ENCODE measurements at regions not wholly inside any gene's neighbourhood (a gene's known extent, or its start where the extent isn't known, plus 50 kb on each side); places are given as distances from the start of the nearest gene placed in this dataset.
"Not testable (repeated sequence)": the region's sequence is repeated elsewhere in the genome, so short reads cannot be mapped to it uniquely, and the experiment has no call there.

GRCh38 chr11:106565326-106565725 is 452.9 kb downstream of the GUCY1A2 start:
- ChIA-PET POLR2A (ENCODE audit: unreplicated experiment) (no interaction called here), CTCF (no interaction called here)
- no peak overlapping the region for H3K9ac ChIP-seq (ENCODE audit: low read length)
- H4K20me1 ChIP-seq (ENCODE audit: low read length), result no peaks in the 10 kb centered on the region
- H3F3A ChIP-seq (ENCODE audit: low read length, unreplicated experiment), result no peaks in the 10 kb centered on the region
- no peak overlapping the region for H3K4me3 ChIP-seq (ENCODE audit: low read length)
- H3K36me3 ChIP-seq (ENCODE audit: low read depth, low read length), result no peaks in the 10 kb centered on the region
- H3K9me2 ChIP-seq (replicated peaks; ENCODE audit: low read length), result no peaks in the 10 kb centered on the region
- H3K79me2 ChIP-seq (ENCODE audit: low read length), result no peaks in the 10 kb centered on the region
- no peak for TF ChIP-seq EZH2 (IDR thresholded peaks at IDR 0.05; ENCODE audit: low read length, unreplicated experiment)
- no peak for TF ChIP-seq EZH2phosphoT487 (IDR thresholded peaks at IDR 0.05; ENCODE audit: borderline replicate concordance, low read length)
- TF ChIP-seq, protein P1, sequence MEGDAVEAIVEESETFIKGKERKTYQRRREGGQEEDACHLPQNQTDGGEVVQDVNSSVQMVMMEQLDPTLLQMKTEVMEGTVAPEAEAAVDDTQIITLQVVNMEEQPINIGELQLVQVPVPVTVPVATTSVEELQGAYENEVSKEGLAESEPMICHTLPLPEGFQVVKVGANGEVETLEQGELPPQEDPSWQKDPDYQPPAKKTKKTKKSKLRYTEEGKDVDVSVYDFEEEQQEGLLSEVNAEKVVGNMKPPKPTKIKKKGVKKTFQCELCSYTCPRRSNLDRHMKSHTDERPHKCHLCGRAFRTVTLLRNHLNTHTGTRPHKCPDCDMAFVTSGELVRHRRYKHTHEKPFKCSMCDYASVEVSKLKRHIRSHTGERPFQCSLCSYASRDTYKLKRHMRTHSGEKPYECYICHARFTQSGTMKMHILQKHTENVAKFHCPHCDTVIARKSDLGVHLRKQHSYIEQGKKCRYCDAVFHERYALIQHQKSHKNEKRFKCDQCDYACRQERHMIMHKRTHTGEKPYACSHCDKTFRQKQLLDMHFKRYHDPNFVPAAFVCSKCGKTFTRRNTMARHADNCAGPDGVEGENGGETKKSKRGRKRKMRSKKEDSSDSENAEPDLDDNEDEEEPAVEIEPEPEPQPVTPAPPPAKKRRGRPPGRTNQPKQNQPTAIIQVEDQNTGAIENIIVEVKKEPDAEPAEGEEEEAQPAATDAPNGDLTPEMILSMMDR (conservative IDR thresholded peaks at IDR 0.05; ENCODE audit: low read depth, low read length), result no peak
- H3K4me2 ChIP-seq (ENCODE audit: low read length), result no peak overlapping the region
- H2AFZ ChIP-seq (ENCODE audit: low read length), result no peak overlapping the region
- no TSS peak for BruUV-seq (replicated peaks)
- H3K27me3 ChIP-seq (ENCODE audit: low read length), result no peaks in the 10 kb centered on the region
- H3K9me3 ChIP-seq (ENCODE audit: low read length), result no peaks in the 10 kb centered on the region
- DNase-seq, result no peak
- no peak for ATAC-seq
- intact Hi-C loops (cut with micrococcal nuclease), result no loop called here
- no peaks in the 10 kb centered on the region for H3K4me1 ChIP-seq (ENCODE audit: insufficient read depth, low read length)
- H3K27ac ChIP-seq (ENCODE audit: low read length), result no peak overlapping the region

GRCh38 chr11:106568632-106569031 is 449.6 kb downstream of the GUCY1A2 start:
- no peaks in the 10 kb centered on the region for H3K79me2 ChIP-seq (ENCODE audit: low read length)
- no peaks in the 10 kb centered on the region for H3K36me3 ChIP-seq (ENCODE audit: low read depth, low read length)
- H3K9me2 ChIP-seq (replicated peaks; ENCODE audit: low read length), result no peaks in the 10 kb centered on the region
- BruUV-seq (replicated peaks), result no TSS peak
- no peak overlapping the region for H3K27ac ChIP-seq (ENCODE audit: low read length)
- no peak overlapping the region for H3K4me3 ChIP-seq (ENCODE audit: low read length)
- H3F3A ChIP-seq (ENCODE audit: low read length, unreplicated experiment), result no peaks in the 10 kb centered on the region
- H3K9ac ChIP-seq (ENCODE audit: low read length), result no peak overlapping the region
- ATAC-seq (no peak), DNase-seq (no peak)
- ChIA-PET POLR2A (ENCODE audit: unreplicated experiment) (interaction anchor here (0.7 kb wide), 1 partner anchor 44 kb away, joined by 3 read pairs; no protein-coding TSS in a partner anchor), CTCF (no interaction called here)
- H3K4me1 ChIP-seq (ENCODE audit: insufficient read depth, low read length), result no peaks in the 10 kb centered on the region
- intact Hi-C loops (cut with micrococcal nuclease), result no loop called here
- no peaks in the 10 kb centered on the region for H3K27me3 ChIP-seq (ENCODE audit: low read length)
- TF ChIP-seq EZH2phosphoT487 (IDR thresholded peaks at IDR 0.05; ENCODE audit: borderline replicate concordance, low read length), result no peak
- TF ChIP-seq, protein P1 (conservative IDR thresholded peaks at IDR 0.05; ENCODE audit: low read depth, low read length), result no peak
- H4K20me1 ChIP-seq (ENCODE audit: low read length), result no peaks in the 10 kb centered on the region
- peaks cover 6% of the 10 kb centered on the region for H3K9me3 ChIP-seq (ENCODE audit: low read length)
- no peak overlapping the region for H2AFZ ChIP-seq (ENCODE audit: low read length)
- no peak overlapping the region for H3K4me2 ChIP-seq (ENCODE audit: low read length)

GRCh38 chr11:106577384-106577783 is 440.9 kb downstream of the GUCY1A2 start:
- CTCF ChIA-PET, result interaction anchor here (0.6 kb wide), 1 partner anchor 154 kb away, joined by 5 read pairs; no protein-coding TSS in a partner anchor
- H3K9me2 ChIP-seq (replicated peaks; ENCODE audit: low read length), result not testable (repeated sequence)

More at GRCh38 chr11:106577384-106577783, 440.9 kb downstream of the GUCY1A2 start:
- H2AFZ ChIP-seq (ENCODE audit: low read length); BruUV-seq (replicated peaks); H3K36me3 ChIP-seq (ENCODE audit: low read depth, low read length); H3K4me1 ChIP-seq (ENCODE audit: insufficient read depth, low read length); H3F3A ChIP-seq (ENCODE audit: low read length, unreplicated experiment); H3K4me2 ChIP-seq (ENCODE audit: low read length); H3K79me2 ChIP-seq (ENCODE audit: low read length); H3K4me3 ChIP-seq (ENCODE audit: low read length); ATAC-seq; POLR2A ChIA-PET (ENCODE audit: unreplicated experiment); H3K27me3 ChIP-seq (ENCODE audit: low read length); H4K20me1 ChIP-seq (ENCODE audit: low read length); intact Hi-C loops (cut with micrococcal nuclease); H3K9ac ChIP-seq (ENCODE audit: low read length); H3K27ac ChIP-seq (ENCODE audit: low read length); DNase-seq: not testable (repeated sequence)
- H3K9me3 ChIP-seq (ENCODE audit: low read length), result peaks cover 10% of the 10 kb centered on the region

Data from PC-3 (cell line).